ENCODE measurements at regions not wholly inside any gene's neighbourhood (a gene's known extent, or its start where the extent isn't known, plus 50 kb on each side); places are given as distances from the start of the nearest gene placed in this dataset.

DNA sequence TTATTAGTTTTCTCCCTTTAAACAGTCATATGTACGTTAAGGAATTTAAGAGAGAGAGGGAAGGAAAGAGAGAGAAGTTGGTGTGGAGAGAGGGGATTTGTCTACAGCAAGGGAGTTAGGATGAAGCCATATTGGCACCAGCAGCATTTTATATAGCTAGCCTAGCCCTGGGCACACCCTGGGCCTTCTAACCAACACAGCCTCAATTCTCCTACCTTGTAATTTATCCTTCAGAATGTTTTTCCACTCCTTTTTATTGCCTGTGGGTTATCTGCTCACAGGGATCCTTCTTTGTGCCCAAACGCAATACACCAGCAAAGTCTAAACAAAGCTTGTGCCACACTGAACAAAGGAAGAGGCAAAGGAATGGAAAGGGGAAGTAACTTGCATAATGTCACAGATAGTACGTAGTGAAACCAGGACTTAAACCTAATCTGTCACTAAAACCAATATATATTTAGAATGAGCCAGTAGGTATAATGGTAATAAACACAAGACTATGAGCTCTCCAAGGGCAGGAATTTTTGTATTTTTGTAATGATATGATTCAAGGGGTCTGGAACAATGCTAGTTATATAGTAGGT is 613.8 kb upstream of the TENM4 start:
- Histone ChIP-seq H3K36me3 (ENCODE audit: control insufficient read depth in 4 of 4, insufficient read depth in 3 of 4, low read depth in 1 of 4, low read length in 3 of 4) (no peaks in the 10 kb centered on the region), H3K4me1 (ENCODE audit: control insufficient read depth in 4 of 4, insufficient read depth in 4 of 4, low read length in 3 of 4) (no peaks in the 10 kb centered on the region), H3K27ac (ENCODE audit: low read depth in 1 of 2, low read length in 2 of 2) (no peak overlapping the region), H3K4me3 (ENCODE audit: low read depth in 1 of 3, low read length in 3 of 3) (no peak overlapping the region), H3K9me3 (ENCODE audit: control insufficient read depth in 4 of 4, low read length in 3 of 4) (no peaks in the 10 kb centered on the region), H3K9ac (ENCODE audit: low read depth in 1 of 2, low read length in 2 of 2) (no peak overlapping the region), H3K27me3 (ENCODE audit: control insufficient read depth in 4 of 4, insufficient read depth in 4 of 4, low read length in 3 of 4) (peaks cover 0 to 4% (median 0%) of the 10 kb centered on the region in 4 donors)
- DNase-seq (ENCODE audit: low spot score): no peak
- TF ChIP-seq YY1 (IDR thresholded peaks at IDR 0.05): no peak
- TF ChIP-seq, protein P1, sequence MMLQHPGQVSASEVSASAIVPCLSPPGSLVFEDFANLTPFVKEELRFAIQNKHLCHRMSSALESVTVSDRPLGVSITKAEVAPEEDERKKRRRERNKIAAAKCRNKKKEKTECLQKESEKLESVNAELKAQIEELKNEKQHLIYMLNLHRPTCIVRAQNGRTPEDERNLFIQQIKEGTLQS (IDR thresholded peaks at IDR 0.05): no peak
- 59% methylated on average over 3 of the region's 3 CpGs for WGBS

- H3K36me3 ChIP-seq (ENCODE audit: control insufficient read depth in 4 of 4, insufficient read depth in 3 of 4, low read depth in 1 of 4, low read length in 3 of 4): no peaks in the 10 kb centered on the region
- no peaks in the 10 kb centered on the region for H3K4me1 ChIP-seq (ENCODE audit: control insufficient read depth in 4 of 4, insufficient read depth in 4 of 4, low read length in 3 of 4)
- no peak overlapping the region for H3K9ac ChIP-seq (ENCODE audit: low read depth in 1 of 2, low read length in 2 of 2)
- no peak overlapping the region for H3K4me3 ChIP-seq (ENCODE audit: low read depth in 1 of 3, low read length in 3 of 3)
- no peaks in the 10 kb centered on the region for H3K9me3 ChIP-seq (ENCODE audit: control insufficient read depth in 4 of 4, low read length in 3 of 4)
- WGBS: 84% methylated on average over 1 of the region's 1 CpG
- DNase-seq (ENCODE audit: low spot score): no peak
- TF ChIP-seq RXRA (IDR thresholded peaks at IDR 0.05) (no peak), TAF1 (conservative IDR thresholded peaks at IDR 0.05) (no peak), GABPA (IDR thresholded peaks at IDR 0.05 in 1 of 2, conservative IDR thresholded peaks at IDR 0.05 in 1 of 2) (no peak), MAX (IDR thresholded peaks at IDR 0.05) (no peak), NR2F2 (IDR thresholded peaks at IDR 0.05) (no peak), YY1 (IDR thresholded peaks at IDR 0.05) (no peak), HNF4G (IDR thresholded peaks at IDR 0.05) (no peak)
- TF ChIP-seq, protein P1 (IDR thresholded peaks at IDR 0.05): no peak
- H3K27me3 ChIP-seq (ENCODE audit: control insufficient read depth in 4 of 4, insufficient read depth in 4 of 4, low read length in 3 of 4): peaks cover 0 to 4% (median 0%) of the 10 kb centered on the region in 4 donors
- H3K27ac ChIP-seq (ENCODE audit: low read depth in 1 of 2, low read length in 2 of 2): no peak overlapping the region
Observed at GRCh38 chr11:80048513-80048912, 607.7 kb upstream of the TENM4 start.

- 75% methylated on average over 7 of the region's 7 CpGs for WGBS
- Histone ChIP-seq H3K36me3 (ENCODE audit: control insufficient read depth in 4 of 4, insufficient read depth in 3 of 4, low read depth in 1 of 4, low read length in 3 of 4) (no peaks in the 10 kb centered on the region), H3K27ac (ENCODE audit: low read depth in 1 of 2, low read length in 2 of 2) (no peak overlapping the region), H3K9me3 (ENCODE audit: control insufficient read depth in 4 of 4, low read length in 3 of 4) (no peaks in the 10 kb centered on the region), H3K4me1 (ENCODE audit: control insufficient read depth in 4 of 4, insufficient read depth in 4 of 4, low read length in 3 of 4) (no peaks in the 10 kb centered on the region), H3K9ac (ENCODE audit: low read depth in 1 of 2, low read length in 2 of 2) (no peak overlapping the region), H3K27me3 (ENCODE audit: control insufficient read depth in 4 of 4, insufficient read depth in 4 of 4, low read length in 3 of 4) (no peaks in the 10 kb centered on the region), H3K4me3 (ENCODE audit: low read depth in 1 of 3, low read length in 3 of 3) (no peak overlapping the region)
- TF ChIP-seq FOXA2 (IDR thresholded peaks at IDR 0.05): no peak
- no peak for TF ChIP-seq EGR1 (IDR thresholded peaks at IDR 0.05; ENCODE audit: low read depth in 2 of 2)
- TF ChIP-seq HNF4A (conservative IDR thresholded peaks at IDR 0.05): no peak
- no peak for TF ChIP-seq YY1 (IDR thresholded peaks at IDR 0.05)
- no peak for TF ChIP-seq MAX (IDR thresholded peaks at IDR 0.05)
- no peak for TF ChIP-seq JUND (IDR thresholded peaks at IDR 0.05)
- TF ChIP-seq, protein P1 (IDR thresholded peaks at IDR 0.05): no peak
- TF ChIP-seq SP1 (IDR thresholded peaks at IDR 0.05): no peak
- TF ChIP-seq TAF1 (conservative IDR thresholded peaks at IDR 0.05): no peak
- TF ChIP-seq CTCF (IDR thresholded peaks at IDR 0.05; ENCODE audit: low read depth, low read length, missing input control): no peak
- TF ChIP-seq GABPA (IDR thresholded peaks at IDR 0.05 in 1 of 2, conservative IDR thresholded peaks at IDR 0.05 in 1 of 2): no peak
- TF ChIP-seq NR2F2 (IDR thresholded peaks at IDR 0.05): no peak
- TF ChIP-seq RAD21 (IDR thresholded peaks at IDR 0.05): no peak
- TF ChIP-seq HNF4G (IDR thresholded peaks at IDR 0.05): no peak
- TF ChIP-seq, protein P2, sequence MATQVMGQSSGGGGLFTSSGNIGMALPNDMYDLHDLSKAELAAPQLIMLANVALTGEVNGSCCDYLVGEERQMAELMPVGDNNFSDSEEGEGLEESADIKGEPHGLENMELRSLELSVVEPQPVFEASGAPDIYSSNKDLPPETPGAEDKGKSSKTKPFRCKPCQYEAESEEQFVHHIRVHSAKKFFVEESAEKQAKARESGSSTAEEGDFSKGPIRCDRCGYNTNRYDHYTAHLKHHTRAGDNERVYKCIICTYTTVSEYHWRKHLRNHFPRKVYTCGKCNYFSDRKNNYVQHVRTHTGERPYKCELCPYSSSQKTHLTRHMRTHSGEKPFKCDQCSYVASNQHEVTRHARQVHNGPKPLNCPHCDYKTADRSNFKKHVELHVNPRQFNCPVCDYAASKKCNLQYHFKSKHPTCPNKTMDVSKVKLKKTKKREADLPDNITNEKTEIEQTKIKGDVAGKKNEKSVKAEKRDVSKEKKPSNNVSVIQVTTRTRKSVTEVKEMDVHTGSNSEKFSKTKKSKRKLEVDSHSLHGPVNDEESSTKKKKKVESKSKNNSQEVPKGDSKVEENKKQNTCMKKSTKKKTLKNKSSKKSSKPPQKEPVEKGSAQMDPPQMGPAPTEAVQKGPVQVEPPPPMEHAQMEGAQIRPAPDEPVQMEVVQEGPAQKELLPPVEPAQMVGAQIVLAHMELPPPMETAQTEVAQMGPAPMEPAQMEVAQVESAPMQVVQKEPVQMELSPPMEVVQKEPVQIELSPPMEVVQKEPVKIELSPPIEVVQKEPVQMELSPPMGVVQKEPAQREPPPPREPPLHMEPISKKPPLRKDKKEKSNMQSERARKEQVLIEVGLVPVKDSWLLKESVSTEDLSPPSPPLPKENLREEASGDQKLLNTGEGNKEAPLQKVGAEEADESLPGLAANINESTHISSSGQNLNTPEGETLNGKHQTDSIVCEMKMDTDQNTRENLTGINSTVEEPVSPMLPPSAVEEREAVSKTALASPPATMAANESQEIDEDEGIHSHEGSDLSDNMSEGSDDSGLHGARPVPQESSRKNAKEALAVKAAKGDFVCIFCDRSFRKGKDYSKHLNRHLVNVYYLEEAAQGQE (IDR thresholded peaks at IDR 0.05): no peak
- no peak for TF ChIP-seq RXRA (IDR thresholded peaks at IDR 0.05)
- no peak for DNase-seq (ENCODE audit: low spot score)
Observed at GRCh38 chr11:80041136-80042000, 600.5 kb upstream of the TENM4 start.

Data from liver (tissue), 8 donors.